ENCODE measurements at regions not wholly inside any gene's neighbourhood (a gene's known extent, or its start where the extent isn't known, plus 50 kb on each side); places are given as distances from the start of the nearest gene placed in this dataset.
"Not testable (repeated sequence)": the region's sequence is repeated elsewhere in the genome, so short reads cannot be mapped to it uniquely, and the experiment has no call there.

DNA sequence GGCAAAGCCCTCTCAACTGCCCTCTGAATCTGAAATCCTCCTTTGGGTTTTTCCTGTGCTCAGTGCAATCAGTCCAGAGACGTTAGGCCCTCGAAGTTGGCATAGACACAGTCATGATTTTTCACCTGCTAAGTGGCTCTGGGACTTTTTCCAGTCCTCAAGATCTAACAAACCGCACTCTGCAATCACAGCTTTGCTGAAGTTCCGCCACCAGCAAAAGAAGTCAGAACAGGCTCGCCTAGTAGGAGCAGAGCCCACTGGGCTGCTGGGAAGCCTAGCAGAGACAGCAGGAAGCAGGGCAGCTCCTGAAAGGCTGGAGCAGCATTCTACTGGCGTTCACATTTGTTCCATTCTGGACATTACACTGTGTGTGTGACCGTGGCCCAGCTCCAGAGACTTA lies 222.8 kb upstream of the KIF2A start:
- Histone ChIP-seq H3K9me3 (ENCODE audit: control insufficient read depth in 2 of 2, low read length in 2 of 2) (no peaks in the 10 kb centered on the region), H3K36me3 (ENCODE audit: control insufficient read depth in 2 of 2, insufficient read depth in 2 of 2, low read length in 2 of 2) (no peaks in the 10 kb centered on the region), H3K27ac (ENCODE audit: low read depth in 2 of 2, low read length in 2 of 2) (no peak overlapping the region), H3K9ac (ENCODE audit: low read depth in 1 of 2, low read length in 2 of 2) (no peak overlapping the region), H3K4me3 (ENCODE audit: low read length in 2 of 2) (no peak overlapping the region), H3K4me1 (ENCODE audit: control insufficient read depth in 2 of 2, insufficient read depth in 2 of 2, low read length in 2 of 2) (no peaks in the 10 kb centered on the region), H3K27me3 (ENCODE audit: control insufficient read depth in 2 of 2, insufficient read depth in 2 of 2, low read length in 2 of 2) (no peaks in the 10 kb centered on the region)

DNA sequence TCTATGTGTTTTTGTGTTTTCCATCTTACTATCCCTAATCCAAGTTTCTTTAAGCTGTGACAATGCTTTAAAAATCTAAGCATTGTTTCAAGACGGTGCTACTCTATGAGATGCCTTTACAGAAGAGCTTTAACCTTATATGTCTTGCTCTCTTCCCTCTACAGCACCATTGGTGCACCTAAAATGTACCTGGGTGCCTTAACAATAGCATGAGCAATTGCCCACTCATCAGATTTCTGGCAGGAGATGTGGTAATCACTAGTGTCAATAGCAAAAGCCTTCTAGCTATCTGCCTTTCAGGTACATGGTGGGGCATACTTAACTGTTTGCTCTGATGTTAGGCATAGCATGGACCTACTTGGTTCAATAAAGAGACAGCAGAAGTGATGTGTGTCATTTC lies 222.3 kb upstream of the KIF2A start:
- Histone ChIP-seq H3K4me3 (ENCODE audit: low read length in 2 of 2) (no peak overlapping the region), H3K4me1 (ENCODE audit: control insufficient read depth in 2 of 2, insufficient read depth in 2 of 2, low read length in 2 of 2) (no peaks in the 10 kb centered on the region), H3K9me3 (ENCODE audit: control insufficient read depth in 2 of 2, low read length in 2 of 2) (no peaks in the 10 kb centered on the region), H3K36me3 (ENCODE audit: control insufficient read depth in 2 of 2, insufficient read depth in 2 of 2, low read length in 2 of 2) (no peaks in the 10 kb centered on the region), H3K27ac (ENCODE audit: low read depth in 2 of 2, low read length in 2 of 2) (no peak overlapping the region), H3K27me3 (ENCODE audit: control insufficient read depth in 2 of 2, insufficient read depth in 2 of 2, low read length in 2 of 2) (no peaks in the 10 kb centered on the region), H3K9ac (ENCODE audit: low read depth in 1 of 2, low read length in 2 of 2) (no peak overlapping the region)

DNA sequence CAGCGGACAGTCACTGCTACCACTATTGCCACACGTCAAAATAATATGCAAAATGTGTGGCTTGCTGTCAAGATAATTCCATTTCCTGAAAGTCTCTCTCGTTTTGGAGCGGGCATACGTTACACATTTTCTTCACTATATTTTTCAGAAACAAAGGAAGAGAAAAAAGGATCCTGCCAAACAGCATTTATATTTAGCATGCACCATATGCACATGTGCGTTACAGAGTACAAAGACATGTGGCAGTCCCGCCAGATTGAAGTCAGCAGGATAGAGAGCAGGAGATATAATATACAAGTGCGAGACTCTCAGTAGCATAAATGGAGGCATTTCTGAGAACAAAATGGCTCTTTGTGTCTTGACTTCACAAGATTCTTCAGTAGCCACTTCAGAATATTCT lies 221.6 kb upstream of the KIF2A start:
- Histone ChIP-seq H3K27ac (ENCODE audit: low read depth in 2 of 2, low read length in 2 of 2) (no peak overlapping the region), H3K9me3 (ENCODE audit: control insufficient read depth in 2 of 2, low read length in 2 of 2) (no peaks in the 10 kb centered on the region), H3K9ac (ENCODE audit: low read depth in 1 of 2, low read length in 2 of 2) (no peak overlapping the region), H3K27me3 (ENCODE audit: control insufficient read depth in 2 of 2, insufficient read depth in 2 of 2, low read length in 2 of 2) (no peaks in the 10 kb centered on the region), H3K36me3 (ENCODE audit: control insufficient read depth in 2 of 2, insufficient read depth in 2 of 2, low read length in 2 of 2) (no peaks in the 10 kb centered on the region), H3K4me1 (ENCODE audit: control insufficient read depth in 2 of 2, insufficient read depth in 2 of 2, low read length in 2 of 2) (no peaks in the 10 kb centered on the region), H3K4me3 (ENCODE audit: low read length in 2 of 2) (no peak overlapping the region)

DNA sequence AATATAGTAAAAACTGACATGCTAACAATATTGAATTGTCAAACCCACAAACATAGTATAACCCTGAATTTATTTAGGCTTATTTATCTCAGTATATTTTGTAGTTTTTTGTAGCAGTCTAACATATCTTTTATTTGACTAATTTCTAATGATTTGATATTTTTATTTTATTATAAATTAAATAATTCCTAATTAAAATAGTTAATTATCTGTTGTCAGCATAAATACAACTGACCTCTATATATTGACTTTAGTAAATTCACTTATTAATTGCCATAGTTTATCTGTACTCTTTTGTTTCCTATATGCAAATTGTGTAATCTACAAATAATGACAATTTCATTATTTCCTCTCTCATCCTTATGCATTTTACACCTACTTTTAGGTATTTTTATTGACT lies 215.1 kb upstream of the KIF2A start:
- H3K4me3 ChIP-seq (ENCODE audit: low read length in 2 of 2) = no peak overlapping the region
- no peak overlapping the region for H3K27ac ChIP-seq (ENCODE audit: low read depth in 2 of 2, low read length in 2 of 2)
- H3K9ac ChIP-seq (ENCODE audit: low read depth in 1 of 2, low read length in 2 of 2) = no peak overlapping the region
- H3K9me3 ChIP-seq (ENCODE audit: control insufficient read depth in 2 of 2, low read length in 2 of 2) = no peaks in the 10 kb centered on the region
- no peaks in the 10 kb centered on the region for H3K4me1 ChIP-seq (ENCODE audit: control insufficient read depth in 2 of 2, insufficient read depth in 2 of 2, low read length in 2 of 2)
- H3K36me3 ChIP-seq (ENCODE audit: control insufficient read depth in 2 of 2, insufficient read depth in 2 of 2, low read length in 2 of 2) = no peaks in the 10 kb centered on the region
- H3K27me3 ChIP-seq (ENCODE audit: control insufficient read depth in 2 of 2, insufficient read depth in 2 of 2, low read length in 2 of 2) = no peaks in the 10 kb centered on the region

DNA sequence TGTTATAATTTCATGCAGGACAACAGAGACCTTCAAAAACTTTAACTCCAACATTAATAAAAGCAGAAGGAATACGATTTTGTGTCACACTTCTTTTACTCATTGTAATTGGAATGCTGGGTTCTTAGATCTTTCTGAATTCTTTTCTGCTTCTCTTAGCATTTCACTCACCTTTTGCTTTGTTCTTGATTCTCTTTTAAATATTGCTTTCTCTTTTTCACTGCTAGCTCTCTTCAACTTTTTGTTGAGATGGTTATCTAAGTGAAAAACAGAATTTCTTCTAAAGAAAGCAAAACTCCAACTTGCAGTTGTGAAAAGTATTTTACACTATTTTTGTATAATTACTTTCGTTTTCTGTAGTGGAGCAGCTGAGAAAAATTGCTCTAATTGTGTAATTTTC lies 212.6 kb upstream of the KIF2A start:
- Histone ChIP-seq H3K9ac (ENCODE audit: low read depth in 1 of 2, low read length in 2 of 2) (no peak overlapping the region), H3K4me1 (ENCODE audit: control insufficient read depth in 2 of 2, insufficient read depth in 2 of 2, low read length in 2 of 2) (no peaks in the 10 kb centered on the region), H3K27ac (ENCODE audit: low read depth in 2 of 2, low read length in 2 of 2) (no peak overlapping the region), H3K27me3 (ENCODE audit: control insufficient read depth in 2 of 2, insufficient read depth in 2 of 2, low read length in 2 of 2) (no peaks in the 10 kb centered on the region), H3K9me3 (ENCODE audit: control insufficient read depth in 2 of 2, low read length in 2 of 2) (no peaks in the 10 kb centered on the region), H3K36me3 (ENCODE audit: control insufficient read depth in 2 of 2, insufficient read depth in 2 of 2, low read length in 2 of 2) (no peaks in the 10 kb centered on the region), H3K4me3 (ENCODE audit: low read length in 2 of 2) (peak overlapping the region in 1 of 2 donors; percentile 13)

DNA sequence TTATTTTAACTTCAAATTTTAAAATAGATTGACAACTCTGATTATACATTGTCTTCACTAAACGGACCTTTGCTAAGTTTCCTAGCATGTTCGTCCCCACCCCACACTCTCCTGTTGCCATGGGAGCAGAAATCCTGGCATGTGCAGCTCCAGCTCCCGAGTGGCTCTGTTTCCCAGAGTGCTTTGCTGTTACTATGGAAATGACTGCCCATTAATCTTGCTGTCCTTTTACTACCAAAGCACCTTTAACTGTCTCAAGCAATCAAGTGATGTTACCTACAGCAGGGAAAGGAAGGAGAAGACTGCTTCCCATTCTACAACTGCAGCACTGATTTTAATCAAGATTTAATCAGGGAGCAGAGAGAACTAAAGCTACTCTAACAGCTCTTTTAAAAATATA lies 212.0 kb upstream of the KIF2A start:
- H3K27ac ChIP-seq (ENCODE audit: low read depth in 2 of 2, low read length in 2 of 2) = no peak overlapping the region
- H3K4me1 ChIP-seq (ENCODE audit: control insufficient read depth in 2 of 2, insufficient read depth in 2 of 2, low read length in 2 of 2) = no peaks in the 10 kb centered on the region
- H3K27me3 ChIP-seq (ENCODE audit: control insufficient read depth in 2 of 2, insufficient read depth in 2 of 2, low read length in 2 of 2) = no peaks in the 10 kb centered on the region
- no peak overlapping the region for H3K9ac ChIP-seq (ENCODE audit: low read depth in 1 of 2, low read length in 2 of 2)
- no peaks in the 10 kb centered on the region for H3K9me3 ChIP-seq (ENCODE audit: control insufficient read depth in 2 of 2, low read length in 2 of 2)
- H3K4me3 ChIP-seq (ENCODE audit: low read length in 2 of 2) = peak overlapping the region in 1 of 2 donors; percentile 13
- no peaks in the 10 kb centered on the region for H3K36me3 ChIP-seq (ENCODE audit: control insufficient read depth in 2 of 2, insufficient read depth in 2 of 2, low read length in 2 of 2)

DNA sequence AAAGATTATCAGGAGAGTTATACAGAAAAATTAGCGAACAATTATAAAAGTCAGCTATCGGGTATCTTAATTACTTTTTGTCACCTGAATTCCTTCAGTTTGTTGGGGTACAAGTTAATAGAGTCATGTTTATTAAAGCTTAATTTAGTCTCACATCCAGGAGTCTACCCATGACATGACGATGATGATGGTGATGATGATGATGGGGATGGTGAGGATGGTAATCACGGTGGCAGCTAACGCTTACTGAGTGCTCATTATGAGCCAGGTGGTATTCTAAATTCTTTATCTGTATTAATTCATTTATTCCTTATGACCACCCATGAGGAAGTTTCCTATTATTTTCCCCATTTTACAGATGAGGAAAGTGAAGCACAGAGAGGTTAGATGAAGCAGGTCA lies 208.6 kb upstream of the KIF2A start:
- Histone ChIP-seq H3K4me1 (ENCODE audit: control insufficient read depth in 2 of 2, insufficient read depth in 2 of 2, low read length in 2 of 2) (no peaks in the 10 kb centered on the region), H3K4me3 (ENCODE audit: low read length in 2 of 2) (no peak overlapping the region), H3K27me3 (ENCODE audit: control insufficient read depth in 2 of 2, insufficient read depth in 2 of 2, low read length in 2 of 2) (no peaks in the 10 kb centered on the region), H3K9ac (ENCODE audit: low read depth in 1 of 2, low read length in 2 of 2) (no peak overlapping the region), H3K9me3 (ENCODE audit: control insufficient read depth in 2 of 2, low read length in 2 of 2) (no peaks in the 10 kb centered on the region), H3K27ac (ENCODE audit: low read depth in 2 of 2, low read length in 2 of 2) (no peak overlapping the region), H3K36me3 (ENCODE audit: control insufficient read depth in 2 of 2, insufficient read depth in 2 of 2, low read length in 2 of 2) (no peaks in the 10 kb centered on the region)

DNA sequence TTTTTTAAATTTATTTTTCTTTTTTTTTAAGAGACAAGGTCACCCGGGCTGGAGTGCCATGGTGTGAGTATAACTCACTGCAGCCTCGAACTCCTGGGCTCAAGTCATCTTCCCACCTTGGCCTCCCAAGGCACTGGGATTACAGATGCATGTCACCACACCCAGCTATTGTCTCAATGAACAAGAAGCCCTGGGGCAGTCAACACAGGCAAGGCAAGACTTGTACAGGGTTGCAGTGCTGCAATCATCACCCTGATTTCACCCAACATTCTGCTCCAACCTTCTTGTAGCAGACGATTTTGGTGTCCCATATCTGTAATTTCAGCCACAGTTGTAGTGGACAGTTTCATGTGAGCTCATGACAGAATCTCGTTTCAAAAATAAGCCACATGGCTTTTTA lies 205.8 kb upstream of the KIF2A start:
- H3K4me3 ChIP-seq (ENCODE audit: low read length in 2 of 2) = no peak overlapping the region
- no peak overlapping the region for H3K9ac ChIP-seq (ENCODE audit: low read depth in 1 of 2, low read length in 2 of 2)
- H3K27me3 ChIP-seq (ENCODE audit: control insufficient read depth in 2 of 2, insufficient read depth in 2 of 2, low read length in 2 of 2) = no peaks in the 10 kb centered on the region
- no peaks in the 10 kb centered on the region for H3K36me3 ChIP-seq (ENCODE audit: control insufficient read depth in 2 of 2, insufficient read depth in 2 of 2, low read length in 2 of 2)
- no peaks in the 10 kb centered on the region for H3K9me3 ChIP-seq (ENCODE audit: control insufficient read depth in 2 of 2, low read length in 2 of 2)
- H3K4me1 ChIP-seq (ENCODE audit: control insufficient read depth in 2 of 2, insufficient read depth in 2 of 2, low read length in 2 of 2) = no peaks in the 10 kb centered on the region
- no peak overlapping the region for H3K27ac ChIP-seq (ENCODE audit: low read depth in 2 of 2, low read length in 2 of 2)

DNA sequence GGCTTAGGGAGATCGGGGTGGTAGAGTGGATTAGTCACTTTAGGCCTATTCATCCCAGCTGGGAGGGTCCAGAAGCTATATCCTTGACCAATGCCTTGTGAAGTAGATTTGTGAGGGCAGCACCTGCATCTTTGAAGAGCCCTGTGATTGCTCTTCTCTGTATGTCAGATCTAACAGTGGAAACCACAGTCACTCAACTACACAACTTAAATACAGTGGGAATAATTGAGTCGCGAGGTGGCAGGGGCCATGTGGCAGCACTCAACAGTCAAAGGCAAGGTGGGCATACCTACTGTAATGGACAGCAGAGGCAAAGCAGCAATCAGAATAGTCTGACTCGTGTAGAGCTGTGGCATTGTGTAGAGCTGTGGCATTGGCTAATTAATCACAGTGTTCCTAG lies 202.1 kb upstream of the KIF2A start:
- H3K4me1 ChIP-seq (ENCODE audit: control insufficient read depth in 2 of 2, insufficient read depth in 2 of 2, low read length in 2 of 2); H3K27ac ChIP-seq (ENCODE audit: low read depth in 2 of 2, low read length in 2 of 2); H3K4me3 ChIP-seq (ENCODE audit: low read length in 2 of 2); H3K9me3 ChIP-seq (ENCODE audit: control insufficient read depth in 2 of 2, low read length in 2 of 2); H3K36me3 ChIP-seq (ENCODE audit: control insufficient read depth in 2 of 2, insufficient read depth in 2 of 2, low read length in 2 of 2); H3K27me3 ChIP-seq (ENCODE audit: control insufficient read depth in 2 of 2, insufficient read depth in 2 of 2, low read length in 2 of 2); H3K9ac ChIP-seq (ENCODE audit: low read depth in 1 of 2, low read length in 2 of 2): not testable (repeated sequence)

DNA sequence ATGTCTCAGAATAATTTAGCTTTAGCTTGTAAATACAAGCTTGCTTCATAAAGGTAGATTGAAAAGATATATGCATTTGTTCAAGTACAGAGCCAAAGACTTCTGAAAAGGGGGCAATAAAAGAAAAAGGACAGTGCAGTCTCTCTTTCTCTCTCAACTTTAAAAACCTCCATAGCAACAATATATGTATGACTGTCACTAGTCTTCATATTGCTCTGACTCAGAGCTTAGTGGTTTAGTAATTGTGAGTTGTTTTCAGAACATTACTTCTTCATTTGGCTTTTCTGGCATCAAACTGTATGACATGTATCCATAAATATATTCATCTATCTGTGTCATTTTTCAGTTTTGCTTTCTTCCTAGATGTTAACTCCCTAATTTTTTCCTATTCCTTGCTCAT lies 194.6 kb upstream of the KIF2A start:
- Histone ChIP-seq H3K4me3 (ENCODE audit: low read length in 2 of 2) (no peak overlapping the region), H3K36me3 (ENCODE audit: control insufficient read depth in 2 of 2, insufficient read depth in 2 of 2, low read length in 2 of 2) (no peaks in the 10 kb centered on the region), H3K4me1 (ENCODE audit: control insufficient read depth in 2 of 2, insufficient read depth in 2 of 2, low read length in 2 of 2) (no peaks in the 10 kb centered on the region), H3K9me3 (ENCODE audit: control insufficient read depth in 2 of 2, low read length in 2 of 2) (no peaks in the 10 kb centered on the region), H3K27ac (ENCODE audit: low read depth in 2 of 2, low read length in 2 of 2) (no peak overlapping the region), H3K27me3 (ENCODE audit: control insufficient read depth in 2 of 2, insufficient read depth in 2 of 2, low read length in 2 of 2) (no peaks in the 10 kb centered on the region), H3K9ac (ENCODE audit: low read depth in 1 of 2, low read length in 2 of 2) (no peak overlapping the region)

DNA sequence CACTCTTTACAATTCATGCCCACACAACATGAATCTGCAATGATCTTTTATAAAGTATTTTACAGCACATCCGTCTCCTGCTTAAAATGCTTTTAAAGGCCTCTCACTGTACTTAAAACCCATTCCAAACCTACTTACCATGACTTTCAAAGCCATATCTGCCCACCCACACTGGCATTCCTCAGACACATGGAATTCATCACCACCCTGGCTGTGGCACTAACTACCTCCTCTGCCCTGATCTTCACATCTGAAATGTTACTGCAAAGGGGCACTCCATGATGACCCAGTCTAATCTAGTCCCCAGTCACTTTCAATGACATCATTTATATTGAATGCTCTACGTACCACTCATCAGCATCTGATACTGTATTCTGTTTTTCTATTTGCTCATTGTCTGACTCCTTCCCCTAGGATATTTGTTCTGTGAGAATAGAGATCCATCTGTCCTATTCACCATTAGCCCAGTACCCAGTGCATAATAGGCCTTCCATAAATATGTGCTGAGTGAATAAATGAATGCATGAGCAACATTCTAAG lies 193.2 kb upstream of the KIF2A start:
- Histone ChIP-seq H3K9me3 (ENCODE audit: control insufficient read depth in 2 of 2, low read length in 2 of 2) (no peaks in the 10 kb centered on the region), H3K36me3 (ENCODE audit: control insufficient read depth in 2 of 2, insufficient read depth in 2 of 2, low read length in 2 of 2) (no peaks in the 10 kb centered on the region), H3K9ac (ENCODE audit: low read depth in 1 of 2, low read length in 2 of 2) (no peak overlapping the region), H3K4me1 (ENCODE audit: control insufficient read depth in 2 of 2, insufficient read depth in 2 of 2, low read length in 2 of 2) (no peaks in the 10 kb centered on the region), H3K4me3 (ENCODE audit: low read length in 2 of 2) (no peak overlapping the region), H3K27ac (ENCODE audit: low read depth in 2 of 2, low read length in 2 of 2) (no peak overlapping the region), H3K27me3 (ENCODE audit: control insufficient read depth in 2 of 2, insufficient read depth in 2 of 2, low read length in 2 of 2) (no peaks in the 10 kb centered on the region)
